ENCODE measurements at regions not wholly inside any gene's neighbourhood (a gene's known extent, or its start where the extent isn't known, plus 50 kb on each side); places are given as distances from the start of the nearest gene placed in this dataset.

- TF ChIP-seq CTCF (IDR thresholded peaks at IDR 0.05) (no peak), HOXA7 (CRISPR knock-in tag; IDR thresholded peaks at IDR 0.05) (no peak), CHD2 (IDR thresholded peaks at IDR 0.05; ENCODE audit: low read length, partially characterized antibody) (no peak), RNF2 (IDR thresholded peaks at IDR 0.05; ENCODE audit: borderline replicate concordance, low read depth) (no peak), ATOH8 (CRISPR knock-in tag; IDR thresholded peaks at IDR 0.05; ENCODE audit: low read depth) (no peak), MAZ (IDR thresholded peaks at IDR 0.05; ENCODE audit: borderline replicate concordance, low read depth, low read length) (no peak), NPAS2 (CRISPR knock-in tag; IDR thresholded peaks at IDR 0.05; ENCODE audit: borderline replicate concordance) (no peak)
Measured at GRCh38 chr4:120266602-120267001, 200.0 kb upstream of the MAD2L1 start (continued).

DNA sequence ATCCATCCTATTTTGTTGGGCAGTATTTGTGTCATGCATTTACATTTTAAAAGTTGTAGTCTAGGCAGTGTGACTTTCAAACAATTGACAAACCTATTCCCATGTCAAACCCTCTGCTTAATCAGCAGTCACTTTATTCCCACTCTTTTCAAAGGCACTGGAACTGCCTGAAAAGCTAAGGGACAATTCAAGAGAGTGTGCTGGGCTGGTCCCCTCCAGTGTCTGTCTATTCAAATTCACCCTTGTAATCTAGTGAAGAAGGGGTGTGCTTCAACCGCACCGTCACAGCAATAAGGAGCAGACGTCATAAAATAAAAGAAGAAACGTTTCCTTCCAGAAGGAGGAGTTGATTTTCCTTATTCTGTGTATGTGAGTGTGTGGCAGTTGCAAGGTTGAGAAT lies 197.0 kb upstream of the MAD2L1 start:
- ATAC-seq = no peak
- H3K27ac ChIP-seq = no peak overlapping the region
- DNase-seq (ENCODE audit: low read depth in 1 of 2, low spot score in 1 of 2) = no peak
- no peak overlapping the region for H3K4me3 ChIP-seq
- H3K4me2 ChIP-seq = no peak overlapping the region
- TF ChIP-seq, protein P1, sequence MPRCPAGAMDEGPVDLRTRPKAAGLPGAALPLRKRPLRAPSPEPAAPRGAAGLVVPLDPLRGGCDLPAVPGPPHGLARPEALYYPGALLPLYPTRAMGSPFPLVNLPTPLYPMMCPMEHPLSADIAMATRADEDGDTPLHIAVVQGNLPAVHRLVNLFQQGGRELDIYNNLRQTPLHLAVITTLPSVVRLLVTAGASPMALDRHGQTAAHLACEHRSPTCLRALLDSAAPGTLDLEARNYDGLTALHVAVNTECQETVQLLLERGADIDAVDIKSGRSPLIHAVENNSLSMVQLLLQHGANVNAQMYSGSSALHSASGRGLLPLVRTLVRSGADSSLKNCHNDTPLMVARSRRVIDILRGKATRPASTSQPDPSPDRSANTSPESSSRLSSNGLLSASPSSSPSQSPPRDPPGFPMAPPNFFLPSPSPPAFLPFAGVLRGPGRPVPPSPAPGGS (IDR thresholded peaks at IDR 0.05) = no peak
- TF ChIP-seq CTCF (IDR thresholded peaks at IDR 0.05) (no peak), HEYL (CRISPR knock-in tag; IDR thresholded peaks at IDR 0.05) (no peak), JUNB (IDR thresholded peaks at IDR 0.05) (no peak), RARB (CRISPR knock-in tag; IDR thresholded peaks at IDR 0.05) (no peak), EP300 (IDR thresholded peaks at IDR 0.05) (no peak), HDAC2 (IDR thresholded peaks at IDR 0.05) (no peak), EHMT2 (IDR thresholded peaks at IDR 0.05; ENCODE audit: low read depth) (no peak), CBX2 (IDR thresholded peaks at IDR 0.05; ENCODE audit: borderline replicate concordance, low read depth) (no peak), FOSB (CRISPR knock-in tag; IDR thresholded peaks at IDR 0.05) (no peak), HES2 (IDR thresholded peaks at IDR 0.05) (no peak), CEBPB (IDR thresholded peaks at IDR 0.05) (no peak), HOXA7 (CRISPR knock-in tag; IDR thresholded peaks at IDR 0.05) (no peak)
- TF ChIP-seq, protein P2, sequence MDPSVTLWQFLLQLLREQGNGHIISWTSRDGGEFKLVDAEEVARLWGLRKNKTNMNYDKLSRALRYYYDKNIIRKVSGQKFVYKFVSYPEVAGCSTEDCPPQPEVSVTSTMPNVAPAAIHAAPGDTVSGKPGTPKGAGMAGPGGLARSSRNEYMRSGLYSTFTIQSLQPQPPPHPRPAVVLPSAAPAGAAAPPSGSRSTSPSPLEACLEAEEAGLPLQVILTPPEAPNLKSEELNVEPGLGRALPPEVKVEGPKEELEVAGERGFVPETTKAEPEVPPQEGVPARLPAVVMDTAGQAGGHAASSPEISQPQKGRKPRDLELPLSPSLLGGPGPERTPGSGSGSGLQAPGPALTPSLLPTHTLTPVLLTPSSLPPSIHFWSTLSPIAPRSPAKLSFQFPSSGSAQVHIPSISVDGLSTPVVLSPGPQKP (IDR thresholded peaks at IDR 0.05; ENCODE audit: low read depth, low read length) = no peak
- H3K4me1 ChIP-seq = no peaks in the 10 kb centered on the region
- no peaks in the 10 kb centered on the region for H3K9me3 ChIP-seq
- ChIA-PET POLR2A (no interaction called here), CTCF (no interaction called here)
- 46% methylated on average over 4 of the region's 4 CpGs for WGBS (ENCODE audit: missing lambda C conversion rate)
- no peak for FAIRE-seq

All from A549 (cell line).